ENCODE measurements at regions not wholly inside any gene's neighbourhood (a gene's known extent, or its start where the extent isn't known, plus 50 kb on each side); places are given as distances from the start of the nearest gene placed in this dataset.

- TF ChIP-seq, protein P1, sequence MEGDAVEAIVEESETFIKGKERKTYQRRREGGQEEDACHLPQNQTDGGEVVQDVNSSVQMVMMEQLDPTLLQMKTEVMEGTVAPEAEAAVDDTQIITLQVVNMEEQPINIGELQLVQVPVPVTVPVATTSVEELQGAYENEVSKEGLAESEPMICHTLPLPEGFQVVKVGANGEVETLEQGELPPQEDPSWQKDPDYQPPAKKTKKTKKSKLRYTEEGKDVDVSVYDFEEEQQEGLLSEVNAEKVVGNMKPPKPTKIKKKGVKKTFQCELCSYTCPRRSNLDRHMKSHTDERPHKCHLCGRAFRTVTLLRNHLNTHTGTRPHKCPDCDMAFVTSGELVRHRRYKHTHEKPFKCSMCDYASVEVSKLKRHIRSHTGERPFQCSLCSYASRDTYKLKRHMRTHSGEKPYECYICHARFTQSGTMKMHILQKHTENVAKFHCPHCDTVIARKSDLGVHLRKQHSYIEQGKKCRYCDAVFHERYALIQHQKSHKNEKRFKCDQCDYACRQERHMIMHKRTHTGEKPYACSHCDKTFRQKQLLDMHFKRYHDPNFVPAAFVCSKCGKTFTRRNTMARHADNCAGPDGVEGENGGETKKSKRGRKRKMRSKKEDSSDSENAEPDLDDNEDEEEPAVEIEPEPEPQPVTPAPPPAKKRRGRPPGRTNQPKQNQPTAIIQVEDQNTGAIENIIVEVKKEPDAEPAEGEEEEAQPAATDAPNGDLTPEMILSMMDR (IDR thresholded peaks at IDR 0.05 in 4 of 5, conservative IDR thresholded peaks at IDR 0.05 in 1 of 5): no peak
- TF ChIP-seq POLR2A (IDR thresholded peaks at IDR 0.05): no peak
Measured at GRCh38 chr2:66698576-66699239, 263.8 kb downstream of the MEIS1 start.
